Stimulated activated naive CD8-positive, alpha-beta T cell treated with anti-CD3 and anti-CD28 coated beads, Interleukin-15, Interleukin-2, amounts not matched to agents 100 U/mL and 50 U/mL, for 24 hours (primary cell): ENCODE measurements at regions not wholly inside any gene's neighbourhood (a gene's known extent, or its start where the extent isn't known, plus 50 kb on each side); places are given as distances from the start of the nearest gene placed in this dataset.

ENCODE experiments used
- ATAC-seq: fragments of 150-1000 bp; cut with Tn5 transposase; one replicate; pipeline ENCODE4 v1.10.0; 2021
- DNase-seq: peaks from one replicate; pipeline ENCODE4 v3.0.0; 2021

DNA sequence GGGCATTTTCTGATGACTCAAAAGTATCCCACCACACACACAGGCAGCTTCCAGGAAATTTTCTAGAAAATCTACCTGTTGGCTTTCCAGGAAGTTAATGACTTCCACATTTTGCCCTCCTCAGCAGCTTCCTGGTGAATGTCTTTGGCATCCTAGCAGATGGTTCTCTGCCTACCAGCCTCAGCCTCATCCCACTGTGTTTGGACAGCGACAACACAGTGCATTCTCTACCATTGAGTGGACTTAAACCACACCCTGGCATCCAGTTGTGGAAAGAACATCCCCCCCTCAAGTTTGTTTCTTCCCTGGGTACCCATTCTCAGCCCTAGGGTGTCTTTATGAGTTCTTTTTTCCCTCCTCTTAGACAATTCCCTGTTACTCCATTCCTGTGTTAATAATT lies 50.8 kb upstream of the GADL1 start:
- DNase-seq (no peak), ATAC-seq (no peak)

DNA sequence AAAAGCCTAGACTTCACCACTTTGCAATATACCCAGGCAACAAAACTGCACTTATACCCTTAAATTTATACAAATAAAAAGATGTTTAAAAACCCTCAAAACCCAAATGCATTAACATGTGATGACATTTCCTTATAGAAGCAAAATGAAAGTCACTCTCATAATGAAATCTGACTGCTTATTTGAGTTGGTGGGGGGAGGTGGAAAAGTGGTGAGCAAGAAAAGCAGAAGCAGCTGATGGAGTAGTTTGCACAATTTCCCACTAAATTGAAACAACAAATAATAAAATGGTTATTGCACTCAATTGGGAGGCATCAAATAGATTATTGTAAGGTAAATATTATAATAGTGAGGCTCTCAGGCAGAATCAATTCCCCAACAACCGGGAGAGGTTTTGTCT lies 54.0 kb upstream of the GADL1 start:
- ATAC-seq (no peak), DNase-seq (no peak)

DNA sequence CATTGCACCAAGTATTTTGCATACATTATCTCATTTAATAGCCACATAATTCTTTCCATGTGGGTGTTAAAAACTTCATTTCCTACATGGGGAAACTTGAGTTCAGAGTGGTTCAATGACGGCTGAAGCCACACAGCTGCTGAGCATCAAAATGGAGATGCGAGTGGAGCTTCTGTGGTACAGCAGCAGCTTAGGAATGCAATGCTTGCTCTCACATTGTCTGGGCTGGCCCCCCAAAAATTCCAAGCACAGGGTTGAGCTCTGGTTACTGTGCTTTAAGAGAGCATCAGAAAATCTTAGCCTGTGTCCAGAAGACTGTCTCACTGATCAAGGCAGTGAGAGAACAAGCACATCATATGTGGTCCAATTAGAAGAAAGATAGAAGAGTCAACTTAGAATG lies 57.4 kb upstream of the GADL1 start:
- DNase-seq (no peak), ATAC-seq (no peak)

DNA sequence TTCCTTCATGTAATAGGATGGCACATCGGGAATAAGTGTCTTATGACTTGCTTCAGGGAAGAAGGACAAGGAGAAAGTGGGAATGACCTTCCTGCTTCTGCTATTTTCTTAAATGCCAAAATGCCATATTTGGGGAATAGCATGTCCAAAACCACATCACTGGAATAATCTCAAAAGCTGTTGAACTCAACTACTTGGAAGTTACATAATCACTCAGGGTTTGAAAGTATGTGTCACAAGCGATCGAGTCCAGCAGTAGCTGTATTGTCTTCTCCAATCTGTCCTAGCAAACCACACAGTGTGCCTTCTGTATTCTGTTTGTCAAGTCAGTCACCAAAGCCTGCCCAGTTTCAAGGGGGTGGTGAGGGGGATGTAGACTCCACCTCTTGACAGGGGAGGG lies 58.3 kb upstream of the GADL1 start:
- DNase-seq, result no peak
- no peak for ATAC-seq

DNA sequence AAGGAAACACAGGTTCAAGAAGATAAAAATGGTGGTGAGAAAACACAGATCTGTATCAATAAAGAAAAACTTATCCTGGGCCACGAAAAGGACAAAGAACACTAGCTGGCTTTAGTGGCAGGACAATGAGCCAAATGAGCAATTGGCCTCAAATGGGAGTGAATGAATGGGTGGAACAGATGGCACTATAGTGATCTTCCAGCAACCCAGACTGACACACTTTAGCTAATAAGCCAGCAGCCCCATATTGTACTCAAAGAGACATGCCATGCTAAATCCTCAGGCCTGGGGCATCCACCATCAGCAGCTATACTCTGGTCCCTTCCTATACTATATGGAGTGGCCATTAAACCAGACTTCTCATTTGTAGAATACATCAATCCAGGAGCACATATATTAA lies 60.0 kb upstream of the GADL1 start:
- DNase-seq (no peak), ATAC-seq (no peak)

DNA sequence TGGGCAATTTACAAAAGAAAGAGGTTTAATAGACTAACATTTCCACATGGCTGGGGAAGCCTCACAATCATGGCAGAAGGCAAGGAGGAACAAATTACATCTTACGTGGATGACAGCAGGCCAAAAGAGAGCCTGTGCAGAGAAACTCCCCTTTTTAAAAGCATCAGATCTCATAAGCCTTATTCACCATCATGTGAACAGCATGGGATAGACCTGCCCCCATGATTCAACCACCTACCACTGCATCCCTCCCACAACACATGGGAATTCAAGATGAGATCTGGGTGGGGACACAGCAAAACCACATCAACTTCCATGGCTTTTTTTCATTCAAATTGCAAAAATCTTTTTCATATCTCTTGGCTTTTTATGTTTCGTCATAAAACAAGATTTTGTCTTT lies 67.6 kb upstream of the GADL1 start:
- no peak for DNase-seq
- no peak for ATAC-seq

DNA sequence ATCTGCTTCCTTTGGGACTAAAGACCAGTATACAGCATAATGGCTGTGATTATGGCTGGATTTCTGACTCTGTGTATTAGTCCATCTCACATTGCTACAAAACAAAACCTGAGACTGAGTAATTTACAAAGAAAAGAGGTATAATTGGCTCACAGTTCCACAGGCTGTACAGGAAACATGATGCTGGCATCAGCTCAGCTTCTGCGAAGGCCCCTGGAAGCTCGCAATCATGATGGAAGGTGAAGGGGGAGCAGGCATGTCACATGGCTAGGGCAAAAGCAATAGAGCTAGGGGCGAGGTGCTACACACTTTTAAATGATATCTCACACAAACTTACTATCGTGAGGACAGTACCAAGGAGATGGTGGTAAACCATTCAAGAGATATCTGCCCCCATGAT lies 68.0 kb upstream of the GADL1 start:
- no peak for ATAC-seq
- DNase-seq, result no peak

DNA sequence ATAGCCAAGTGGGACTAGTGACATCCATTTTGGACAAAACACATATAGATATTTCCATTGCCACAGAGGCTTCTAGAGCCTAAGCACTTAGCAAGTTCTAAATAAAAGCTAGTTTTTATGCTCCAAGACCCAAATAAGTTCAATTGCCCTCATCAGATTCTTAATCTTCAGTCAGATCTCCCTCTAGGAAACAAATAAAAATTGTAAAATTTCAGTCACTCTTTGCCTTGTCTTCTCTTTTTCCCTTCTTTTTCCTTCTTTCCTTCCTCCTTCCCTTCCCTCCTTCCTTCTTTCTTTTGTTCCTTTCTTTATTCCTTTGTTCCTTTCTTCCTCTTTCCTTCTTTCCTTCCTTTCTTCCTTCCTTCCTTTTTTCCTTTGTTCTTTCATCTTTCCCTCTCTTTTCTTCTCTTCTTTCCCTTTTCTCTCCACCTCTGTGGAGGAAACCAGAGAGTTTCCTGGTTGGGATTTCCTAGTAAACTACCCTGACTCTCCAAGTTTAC lies 68.8 kb upstream of the GADL1 start:
- no peak for ATAC-seq
- no peak for DNase-seq

DNA sequence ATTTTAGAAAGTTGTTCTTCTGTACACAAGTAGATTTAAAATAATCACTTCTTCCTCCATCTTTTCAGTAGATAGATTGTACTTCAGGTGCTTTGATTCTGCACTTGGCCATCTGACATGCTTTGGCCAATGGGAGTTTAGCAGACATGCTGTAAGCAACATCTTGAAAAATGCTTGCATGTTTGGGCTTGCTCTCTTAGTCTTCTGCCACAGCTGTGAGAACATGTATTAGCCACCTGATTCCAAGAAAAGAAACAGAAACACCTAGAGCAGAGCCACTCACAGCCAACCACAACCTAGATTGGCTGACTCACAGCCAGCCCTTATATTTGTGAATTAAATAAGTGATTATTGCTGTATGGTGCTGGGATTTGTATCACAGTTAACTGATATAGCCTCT lies 70.2 kb upstream of the GADL1 start:
- DNase-seq, result no peak

DNA sequence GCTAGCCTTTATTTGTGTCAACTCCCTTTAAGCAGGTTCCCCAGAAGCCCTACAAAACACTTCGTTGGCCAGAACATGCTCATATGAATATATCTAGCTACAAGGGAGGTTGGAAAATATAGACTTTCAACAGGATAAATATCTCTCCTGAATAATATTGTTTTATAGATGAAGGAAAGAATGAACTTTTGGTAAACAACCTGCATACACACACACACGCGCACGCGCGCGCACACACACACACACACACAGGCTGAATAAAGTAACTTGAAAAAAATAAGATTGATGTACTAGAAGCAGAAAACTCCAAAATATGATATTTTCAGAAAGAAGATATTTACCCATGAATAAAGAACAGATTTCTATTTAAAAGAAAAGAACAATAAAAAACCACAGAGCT lies 72.4 kb upstream of the GADL1 start:
- ATAC-seq (no peak), DNase-seq (no peak)

More for the DNA sequence above, 70.2 kb upstream of the GADL1 start:
- no peak for ATAC-seq

DNA sequence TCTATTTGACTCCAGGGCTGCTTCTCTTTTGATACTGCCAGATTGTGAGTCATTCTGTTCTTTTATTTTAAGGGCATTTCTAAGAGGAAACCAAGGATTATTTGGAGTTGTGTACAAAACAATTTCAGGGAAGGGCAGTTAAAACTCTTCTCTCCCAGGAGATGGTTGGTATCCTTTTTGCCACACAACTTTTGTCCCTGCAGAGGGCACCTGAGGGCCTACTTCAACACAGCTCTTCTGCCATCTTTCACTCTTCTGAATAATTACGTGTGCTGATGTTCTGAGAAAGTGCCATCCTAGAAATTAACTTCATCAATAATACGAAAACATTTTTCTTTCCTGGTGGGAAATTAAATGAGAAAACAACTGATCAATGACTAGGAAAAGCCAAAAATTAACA lies 75.7 kb upstream of the GADL1 start:
- DNase-seq (no peak), ATAC-seq (no peak)

DNA sequence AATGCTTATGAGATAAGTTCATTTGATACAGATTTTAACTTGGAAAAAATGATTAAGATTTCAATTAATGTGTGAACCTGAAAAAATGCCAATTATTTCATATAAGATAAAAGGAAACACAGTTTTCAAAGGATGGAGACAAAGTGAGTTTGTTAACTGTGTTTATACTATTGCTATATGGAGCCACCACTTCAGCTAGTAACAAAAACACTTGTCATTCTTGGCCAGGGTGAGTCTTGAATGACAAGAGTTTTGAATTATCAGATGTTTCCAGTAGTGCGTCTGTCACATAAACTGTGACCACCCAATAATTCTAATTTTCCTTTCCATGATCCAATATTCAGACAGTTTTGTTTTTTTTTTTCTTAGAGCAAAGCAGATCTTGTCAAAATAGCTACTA lies 78.0 kb upstream of the GADL1 start:
- ATAC-seq (no peak), DNase-seq (no peak)

DNA sequence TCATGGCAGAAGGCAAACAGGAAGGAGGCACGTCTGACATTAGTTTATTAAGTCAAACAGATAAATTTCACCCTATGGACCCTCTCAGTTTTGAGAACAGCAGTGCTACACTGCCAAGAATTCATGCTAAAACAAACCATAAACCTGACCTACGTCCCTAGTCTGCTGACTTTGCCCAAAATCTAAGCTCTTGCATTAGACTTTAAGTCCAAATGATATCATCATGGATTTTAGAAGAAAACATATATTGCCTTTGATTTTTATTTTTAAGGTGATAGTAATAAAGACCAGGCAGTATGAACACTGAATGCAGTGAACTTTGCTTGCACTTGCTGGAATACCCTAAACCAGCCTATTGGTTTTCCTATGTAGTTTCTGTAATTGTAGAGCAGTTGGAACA lies 79.6 kb upstream of the GADL1 start:
- ATAC-seq, result no peak

DNA sequence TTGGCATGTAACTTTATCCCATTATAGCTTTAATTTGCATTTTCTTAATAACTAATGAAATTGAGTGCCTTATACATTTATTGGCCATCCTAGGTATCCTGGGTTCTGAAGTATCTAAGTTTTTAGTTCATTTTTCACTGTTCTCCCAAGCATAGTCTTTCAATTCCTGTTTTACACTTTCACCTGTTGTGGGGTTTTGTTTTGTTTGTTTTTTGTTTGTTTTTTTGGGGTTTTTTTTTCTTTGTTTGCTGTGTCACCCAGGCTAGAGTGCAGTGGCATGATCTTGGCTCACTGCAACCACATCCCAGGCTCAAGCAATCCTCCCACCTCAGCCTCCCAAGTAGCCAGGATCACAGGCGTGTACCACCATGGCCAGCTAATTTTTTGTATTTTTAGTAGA lies 83.1 kb upstream of the GADL1 start:
- ATAC-seq (no peak), DNase-seq (no peak)

More for the DNA sequence above, 79.6 kb upstream of the GADL1 start:
- DNase-seq, result no peak

DNA sequence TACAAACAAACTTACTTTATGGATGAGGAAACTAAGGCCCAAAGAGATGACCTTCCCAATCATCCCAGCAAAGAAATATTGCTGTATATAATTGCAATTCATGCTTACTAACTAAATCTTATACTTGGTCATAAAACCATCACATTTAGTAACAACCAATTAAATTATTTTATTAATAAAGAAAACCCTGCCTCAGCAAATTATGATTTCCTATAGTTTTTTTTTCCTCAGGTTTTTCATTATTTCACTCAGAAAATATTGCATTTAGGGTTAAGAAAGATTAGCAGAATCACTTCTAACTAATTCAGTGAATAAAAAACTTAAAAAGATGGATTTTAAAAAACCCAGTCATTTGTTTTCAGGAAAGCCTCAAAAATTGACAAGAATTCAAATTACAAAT lies 86.5 kb upstream of the GADL1 start:
- DNase-seq (no peak), ATAC-seq (no peak)

DNA sequence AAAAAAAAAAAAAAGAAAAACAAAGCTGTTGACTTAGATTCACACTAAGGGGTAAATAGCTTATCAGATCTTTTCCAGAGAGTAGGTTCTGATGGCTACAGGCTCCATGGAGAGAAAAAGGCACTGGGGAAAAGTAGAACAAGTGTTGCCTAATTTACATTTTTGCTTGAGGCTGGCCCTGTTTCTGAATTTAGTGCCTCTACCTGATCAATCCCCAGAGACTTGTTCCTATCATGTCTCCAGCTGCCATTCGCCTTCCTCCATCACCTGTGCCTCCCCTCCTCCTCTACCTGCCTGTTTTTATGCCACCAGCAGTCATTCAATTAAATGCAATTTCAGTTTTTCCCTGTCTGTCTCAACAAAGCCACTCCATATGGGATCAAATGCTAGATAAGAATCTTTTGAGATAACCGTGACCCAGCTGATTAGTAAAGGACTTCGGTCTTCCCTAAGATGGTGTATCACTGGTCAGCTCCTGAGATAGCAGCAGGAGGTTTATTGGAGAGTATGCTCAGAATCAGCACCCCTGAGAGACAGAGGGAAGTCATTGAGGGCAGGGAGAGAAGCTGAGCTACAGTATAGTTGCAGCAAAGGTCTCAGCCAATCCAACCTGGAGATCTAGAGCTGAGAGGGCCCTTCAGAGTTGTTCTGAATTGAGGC lies 88.1 kb upstream of the GADL1 start:
- no peak for DNase-seq
- no peak for ATAC-seq

DNA sequence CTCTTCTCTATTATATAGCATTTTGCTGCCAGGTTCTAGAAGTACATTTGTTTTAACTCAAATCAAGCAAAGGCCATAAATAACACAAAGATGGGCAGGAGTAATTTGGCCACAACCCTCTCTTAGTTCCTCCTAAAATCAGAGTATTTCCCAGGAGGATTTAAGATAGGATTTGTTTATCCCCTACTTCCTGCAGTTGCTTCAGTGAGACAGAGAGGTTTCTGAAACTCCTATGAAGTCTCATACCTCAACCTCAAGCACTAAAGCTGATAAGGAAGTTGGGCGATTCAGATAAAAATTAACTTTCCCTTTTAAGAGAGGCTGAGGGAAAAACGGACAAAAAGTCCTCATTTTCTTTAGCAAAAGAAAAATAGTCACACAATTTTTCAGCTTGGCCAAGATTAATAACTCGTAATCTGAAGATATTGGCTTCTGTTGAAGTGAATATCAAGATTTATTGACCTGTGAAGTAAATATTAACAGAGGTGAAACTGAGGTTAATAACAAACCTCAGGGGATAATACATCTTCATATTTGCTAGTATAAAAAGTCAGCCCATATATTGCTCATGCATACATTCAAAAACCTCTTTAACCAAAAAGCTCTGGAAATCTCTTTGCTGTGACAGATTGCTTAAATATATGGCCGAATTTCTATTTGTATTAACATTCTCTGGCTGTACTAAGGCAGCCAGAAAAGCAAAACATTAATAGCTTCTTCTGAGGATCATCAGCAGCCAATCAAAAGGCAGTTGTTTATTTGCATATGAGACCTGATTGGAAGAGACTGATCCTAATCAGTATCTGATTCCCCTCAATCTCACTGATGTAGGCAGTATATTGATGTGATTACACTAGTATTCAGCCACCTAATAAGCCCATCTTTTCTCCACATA lies 90.6 kb upstream of the GADL1 start:
- no peak for DNase-seq
- no peak for ATAC-seq

DNA sequence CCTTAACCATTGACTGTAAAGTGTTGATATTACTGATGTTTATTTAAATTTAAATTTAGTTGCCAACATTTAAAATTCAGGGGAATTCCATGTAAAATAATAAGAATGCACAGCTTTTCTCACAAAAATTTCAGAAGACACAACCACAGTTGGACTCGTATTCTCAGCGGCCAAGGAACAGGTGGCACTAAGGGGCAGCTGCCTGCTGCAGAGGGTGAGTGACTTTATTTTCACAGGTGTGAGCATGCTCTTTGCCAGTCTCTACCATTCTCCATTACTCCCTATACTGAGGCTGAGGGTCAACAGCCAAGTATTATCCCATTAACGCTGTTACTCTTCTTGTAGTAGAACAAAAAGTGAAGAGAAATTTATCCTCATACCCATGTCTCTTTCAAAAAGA lies 92.1 kb upstream of the GADL1 start:
- DNase-seq (no peak), ATAC-seq (no peak)

DNA sequence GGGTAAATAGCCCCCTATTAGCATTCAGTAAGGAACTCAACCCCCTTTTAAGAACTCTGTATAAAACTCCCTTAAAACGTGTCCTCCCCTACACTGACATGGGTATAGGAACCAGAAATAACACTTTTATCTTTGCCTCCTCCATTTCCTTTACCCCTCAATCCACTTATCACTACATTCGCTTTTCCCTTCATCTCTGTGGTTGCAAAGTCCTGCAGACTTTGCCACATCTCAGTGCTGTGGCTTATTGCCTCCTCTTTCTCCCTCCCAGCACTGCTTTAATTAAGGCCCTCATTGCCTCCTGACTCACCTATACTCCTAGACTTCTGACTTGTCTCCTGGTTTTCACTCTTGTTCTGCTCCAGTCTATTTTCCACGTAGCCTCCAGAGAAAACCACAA lies 94.3 kb upstream of the GADL1 start:
- no peak for ATAC-seq
- no peak for DNase-seq

DNA sequence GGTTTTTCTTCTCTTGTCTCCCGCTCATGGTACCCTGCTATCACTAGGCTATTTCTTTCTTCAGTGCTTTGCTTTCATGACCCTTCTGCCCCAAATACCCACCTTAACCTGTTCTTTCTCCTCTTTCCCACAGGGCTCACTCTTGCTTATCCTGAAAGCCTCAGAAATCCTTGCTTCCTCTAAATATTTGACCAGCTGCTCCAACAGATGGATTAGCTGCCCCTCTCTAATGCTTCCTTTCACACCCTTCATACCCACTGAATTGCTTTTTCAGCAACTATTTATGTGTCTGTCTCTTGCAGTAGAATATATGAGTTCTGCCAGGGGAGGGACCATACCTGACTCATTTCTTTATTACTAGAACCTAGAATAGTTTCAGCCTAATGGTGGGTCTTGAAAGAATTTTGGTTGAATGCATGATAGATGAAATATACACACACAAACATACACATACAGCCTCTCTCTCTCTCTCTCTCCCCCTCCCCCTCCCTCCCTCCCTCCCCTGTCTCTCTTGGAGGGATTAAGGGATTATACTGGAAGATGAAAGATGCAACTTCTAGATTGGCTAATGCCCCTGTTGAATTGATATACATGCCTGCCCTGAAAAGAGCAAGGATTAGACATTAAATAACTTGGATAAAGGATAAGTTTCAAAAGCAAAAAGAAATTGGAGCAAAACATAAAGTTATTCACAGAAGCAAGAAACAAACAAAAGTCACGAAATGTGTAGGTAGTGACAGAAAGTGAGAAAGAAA lies 95.0 kb upstream of the GADL1 start:
- DNase-seq (no peak), ATAC-seq (no peak)

DNA sequence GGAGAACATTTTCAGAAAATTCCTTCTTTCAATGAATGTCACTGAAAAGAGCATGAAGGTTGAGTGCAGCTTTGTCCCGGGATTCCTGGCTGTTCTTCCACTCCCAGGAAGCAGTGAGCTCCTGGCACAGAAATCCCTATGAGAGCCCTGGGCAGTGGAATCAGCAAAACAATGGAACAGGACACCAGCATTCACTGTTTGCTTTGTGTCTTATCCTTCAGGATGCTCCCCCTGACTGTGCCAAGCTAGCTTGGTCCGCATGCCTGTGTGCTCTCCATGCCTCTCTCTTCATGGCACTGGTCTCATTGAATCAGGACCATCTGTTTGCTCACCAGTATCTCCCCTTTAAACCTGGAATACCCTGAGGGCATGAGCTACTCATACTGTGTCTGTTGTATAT lies 102.0 kb upstream of the GADL1 start:
- no peak for ATAC-seq
- DNase-seq, result no peak

DNA sequence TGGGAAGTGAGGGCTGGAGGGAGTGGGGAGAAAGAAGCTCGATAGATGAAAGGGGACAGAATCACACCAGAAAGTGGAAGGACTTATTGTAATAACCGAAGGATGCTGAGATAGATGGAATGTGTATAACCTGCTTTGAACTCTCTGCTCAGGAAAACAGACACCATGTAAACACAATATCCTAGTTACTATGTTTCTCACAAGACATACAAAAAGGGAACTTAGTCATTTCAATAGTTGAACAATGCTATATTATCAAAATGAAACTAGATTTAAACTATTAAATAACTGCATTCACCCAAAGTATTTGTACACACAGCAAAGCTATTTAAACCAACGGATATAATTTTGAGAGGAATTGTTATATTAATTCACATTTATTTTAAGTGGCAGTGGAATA lies 108.3 kb upstream of the GADL1 start:
- no peak for ATAC-seq
- no peak for DNase-seq

DNA sequence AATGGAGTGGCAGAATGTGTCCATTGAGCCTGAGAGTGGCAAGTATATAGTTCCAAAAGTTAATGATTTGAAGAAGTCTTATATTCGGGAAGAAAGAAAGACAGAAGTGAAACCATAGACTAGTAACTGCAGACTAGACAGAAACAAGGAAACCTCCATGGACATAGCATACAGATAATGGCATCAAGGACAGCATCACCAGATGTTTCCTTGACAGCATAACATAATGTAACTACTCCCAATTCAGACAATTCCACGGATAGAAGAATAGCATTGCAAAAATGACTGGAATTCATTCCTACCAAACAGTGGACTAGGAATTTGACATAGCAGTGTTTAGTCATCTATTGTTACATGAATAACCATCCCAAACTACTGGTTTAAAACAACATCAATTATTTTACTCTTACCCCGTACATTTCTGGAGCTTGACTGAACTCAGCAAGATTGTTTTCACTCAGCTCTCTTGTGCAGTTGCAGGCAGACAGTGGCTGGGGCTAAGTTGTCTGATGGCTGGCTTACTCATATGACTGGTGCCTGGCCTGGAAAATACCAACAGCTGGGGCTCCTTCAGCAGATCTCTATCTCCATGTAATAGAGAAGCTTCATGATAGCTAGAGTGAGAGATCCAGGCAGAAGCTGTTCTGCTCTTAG lies 109.7 kb upstream of the GADL1 start:
- no peak for DNase-seq
- ATAC-seq, result no peak
